Omental fat pad (tissue), 3 donors: ENCODE measurements at regions not wholly inside any gene's neighbourhood (a gene's known extent, or its start where the extent isn't known, plus 50 kb on each side); places are given as distances from the start of the nearest gene placed in this dataset.

ENCODE experiments used
- ATAC-seq: fragments of 150-250 bp; one replicate; pipeline ENCODE4 v1.9.1; 2016; ENCODE audit warnings: mild to moderate bottlenecking, moderate library complexity; ENCODE audit not compliant: low FRiP score
- DNase-seq: peaks from one replicate; pipeline ENCODE4 v3.0.0-alpha.2; 2019; ENCODE audit warnings: low spot score
- CTCF ChIP-seq, 3 donors: fragments of 450-650 bp; IDR thresholded peaks; one replicate each; pipeline ENCODE4 v1.5.1; 2016 to 2017; ENCODE audit warnings: antibody characterized with exemption in 3 of 3, mild to moderate bottlenecking in 3 of 3, moderate library complexity in 2 of 3

GRCh38 chr6:74250161-74250818 lies 554.3 kb downstream of the CD109 start:
- DNase-seq, result no peak
- no peak for TF ChIP-seq CTCF (IDR thresholded peaks at IDR 0.05)
- no peak for ATAC-seq

DNA sequence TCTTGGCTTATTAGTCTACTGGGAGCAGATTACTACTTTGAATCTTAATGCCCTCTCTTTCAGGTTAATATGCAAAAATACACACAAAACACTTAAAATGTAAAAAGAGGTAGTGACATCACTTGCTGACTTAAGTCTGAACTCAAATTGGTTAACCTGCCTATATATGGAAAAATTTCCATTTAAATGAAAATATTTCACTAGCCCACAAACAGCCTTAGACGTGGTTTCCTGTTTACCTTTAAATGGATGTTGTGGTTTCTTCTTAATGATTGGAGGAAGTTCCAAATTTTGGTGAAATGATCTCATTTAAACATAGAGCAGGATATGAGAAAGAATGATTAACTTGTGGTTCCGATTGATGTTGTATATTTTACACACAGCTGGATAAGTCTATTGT lies 553.7 kb downstream of the CD109 start:
- DNase-seq (no peak), ATAC-seq (no peak)
- no peak for TF ChIP-seq CTCF (IDR thresholded peaks at IDR 0.05)

- ATAC-seq, result no peak
- DNase-seq, result no peak
- no peak for TF ChIP-seq CTCF (IDR thresholded peaks at IDR 0.05)
Measured at GRCh38 chr6:74248966-74249365, 553.0 kb downstream of the CD109 start.

GRCh38 chr6:74222768-74223333 lies 526.8 kb downstream of the CD109 start:
- DNase-seq, result no peak
- no peak for TF ChIP-seq CTCF (IDR thresholded peaks at IDR 0.05)
- no peak for ATAC-seq

DNA sequence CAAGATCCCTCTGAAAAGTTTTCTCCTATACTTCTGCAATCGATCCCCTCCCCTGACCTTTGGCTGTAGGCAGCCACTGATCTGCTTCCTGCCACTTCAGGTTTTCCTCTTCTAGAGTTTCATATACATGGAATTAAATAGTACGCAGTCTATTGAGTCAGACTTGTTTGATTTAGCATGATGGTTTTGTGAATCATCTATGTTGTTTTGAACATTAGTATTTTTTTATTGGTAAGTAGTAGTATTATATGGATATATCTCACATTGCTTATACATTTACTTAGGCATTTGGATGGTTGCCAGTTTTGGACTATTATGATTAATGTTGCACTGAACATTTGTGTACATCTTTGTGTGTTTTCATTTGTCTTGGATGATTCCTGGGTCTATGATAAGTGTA lies 518.0 kb downstream of the CD109 start:
- ATAC-seq (no peak), DNase-seq (no peak)
- no peak for TF ChIP-seq CTCF (IDR thresholded peaks at IDR 0.05)

GRCh38 chr6:74208239-74208638 lies 512.2 kb downstream of the CD109 start:
- no peak for ATAC-seq
- TF ChIP-seq CTCF (IDR thresholded peaks at IDR 0.05), result no peak
- no peak for DNase-seq

- DNase-seq (no peak), ATAC-seq (no peak)
- TF ChIP-seq CTCF (IDR thresholded peaks at IDR 0.05), result no peak
Measured at GRCh38 chr6:74199215-74199915, 503.4 kb downstream of the CD109 start.
